SJCRH30 (cell line): ENCODE measurements at regions not wholly inside any gene's neighbourhood (a gene's known extent, or its start where the extent isn't known, plus 50 kb on each side); places are given as distances from the start of the nearest gene placed in this dataset.

Experiments
- DNase-seq, 2 experiments: peaks; one replicate each; pipeline ENCODE4 v3.0.0-alpha.2; 2015 to 2020
- H3K27ac ChIP-seq: fragments of 250-450 bp; sonication (Bioruptor Pico); 2 replicates; pipeline ENCODE4 v1.5.1; 2020; ENCODE audit warnings: mild to moderate bottlenecking, moderate library complexity
- H3K27me3 ChIP-seq: fragments of 250-450 bp; sonication (Bioruptor Pico); 2 replicates; pipeline ENCODE4 v1.5.1; 2020; ENCODE audit warnings: mild to moderate bottlenecking, moderate library complexity
- H3K36me3 ChIP-seq: fragments of 250-450 bp; sonication (Bioruptor Pico); 2 replicates; pipeline ENCODE4 v1.5.1; 2020; ENCODE audit warnings: mild to moderate bottlenecking, moderate library complexity
- H3K4me1 ChIP-seq: fragments of 250-450 bp; sonication (Bioruptor Pico); 2 replicates; pipeline ENCODE4 v1.5.1; 2020; ENCODE audit warnings: mild to moderate bottlenecking, moderate library complexity
- H3K4me3 ChIP-seq: fragments of 250-450 bp; sonication (Bioruptor Pico); 2 replicates; pipeline ENCODE4 v1.5.1; 2020; ENCODE audit warnings: mild to moderate bottlenecking, moderate library complexity
- H3K9me3 ChIP-seq: fragments of 250-450 bp; sonication (Bioruptor Pico); replicated peaks from 2 replicates; pipeline ENCODE4 v1.5.1; 2020; ENCODE audit warnings: mild to moderate bottlenecking, moderate library complexity

GRCh38 chr3:18641916-18642315 is 216.8 kb upstream of the SATB1 start:
- Histone ChIP-seq H3K9me3 (no peaks in the 10 kb centered on the region), H3K27me3 (no peaks in the 10 kb centered on the region), H3K4me1 (no peaks in the 10 kb centered on the region), H3K27ac (no peak overlapping the region), H3K4me3 (no peak overlapping the region), H3K36me3 (no peaks in the 10 kb centered on the region)
- DNase-seq: no peak

GRCh38 chr3:18635215-18635614 is 210.1 kb upstream of the SATB1 start:
- H3K4me3 ChIP-seq: no peak overlapping the region
- H3K9me3 ChIP-seq: no peaks in the 10 kb centered on the region
- H3K27ac ChIP-seq: no peak overlapping the region
- DNase-seq: no peak
- no peaks in the 10 kb centered on the region for H3K36me3 ChIP-seq
- no peaks in the 10 kb centered on the region for H3K27me3 ChIP-seq
- no peaks in the 10 kb centered on the region for H3K4me1 ChIP-seq

DNA sequence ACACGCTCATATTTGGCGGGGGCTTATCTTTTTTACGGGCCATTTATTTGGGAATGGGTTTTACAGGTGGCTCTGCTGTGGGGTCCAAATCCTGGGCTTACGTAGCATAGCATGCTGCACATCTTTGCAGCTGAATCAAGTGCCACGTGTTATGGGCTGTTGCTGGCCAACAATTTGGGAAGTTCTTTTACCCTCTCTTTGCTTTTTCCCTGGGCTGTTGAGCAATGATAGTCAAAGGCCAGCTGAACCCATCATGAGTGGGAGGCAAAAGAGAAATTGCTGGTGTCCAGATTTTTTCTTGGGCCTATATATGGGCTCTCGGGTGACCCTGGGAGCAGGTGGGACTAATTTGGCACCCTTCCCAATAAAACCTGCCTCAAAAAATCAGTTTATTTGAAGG is 209.3 kb upstream of the SATB1 start:
- no peaks in the 10 kb centered on the region for H3K9me3 ChIP-seq
- H3K27ac ChIP-seq: no peak overlapping the region
- no peaks in the 10 kb centered on the region for H3K36me3 ChIP-seq
- no peak overlapping the region for H3K4me3 ChIP-seq
- H3K27me3 ChIP-seq: no peaks in the 10 kb centered on the region
- H3K4me1 ChIP-seq: no peaks in the 10 kb centered on the region
- DNase-seq: no peak

DNA sequence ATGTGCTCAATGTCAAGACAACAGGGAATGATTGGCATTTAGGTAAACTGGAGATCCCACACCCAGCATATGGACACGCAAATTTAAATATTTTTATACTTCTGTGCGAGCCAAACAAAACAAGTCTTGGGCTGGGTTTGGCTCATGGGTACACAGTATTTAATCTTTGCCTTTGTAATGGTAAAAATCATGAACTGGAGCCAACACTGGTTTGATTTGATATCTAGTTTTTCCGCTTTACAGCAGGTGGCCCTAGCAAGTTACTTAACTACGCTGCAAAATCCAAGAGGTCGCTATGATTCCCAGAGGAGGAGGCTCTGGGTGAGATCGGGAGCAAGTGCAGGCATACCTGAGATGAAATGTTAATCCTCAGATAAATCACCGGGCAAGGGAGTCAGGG is 207.9 kb upstream of the SATB1 start:
- no peaks in the 10 kb centered on the region for H3K9me3 ChIP-seq
- DNase-seq: no peak
- H3K36me3 ChIP-seq: no peaks in the 10 kb centered on the region
- H3K4me1 ChIP-seq: no peaks in the 10 kb centered on the region
- no peak overlapping the region for H3K4me3 ChIP-seq
- no peaks in the 10 kb centered on the region for H3K27me3 ChIP-seq
- no peak overlapping the region for H3K27ac ChIP-seq

- Histone ChIP-seq H3K4me3 (no peak overlapping the region), H3K4me1 (no peaks in the 10 kb centered on the region), H3K9me3 (no peaks in the 10 kb centered on the region), H3K27ac (no peak overlapping the region), H3K36me3 (no peaks in the 10 kb centered on the region), H3K27me3 (no peaks in the 10 kb centered on the region)
- DNase-seq: no peak
These were observed 205.2 kb upstream of the SATB1 start for GRCh38 chr3:18630295-18630694.

DNA sequence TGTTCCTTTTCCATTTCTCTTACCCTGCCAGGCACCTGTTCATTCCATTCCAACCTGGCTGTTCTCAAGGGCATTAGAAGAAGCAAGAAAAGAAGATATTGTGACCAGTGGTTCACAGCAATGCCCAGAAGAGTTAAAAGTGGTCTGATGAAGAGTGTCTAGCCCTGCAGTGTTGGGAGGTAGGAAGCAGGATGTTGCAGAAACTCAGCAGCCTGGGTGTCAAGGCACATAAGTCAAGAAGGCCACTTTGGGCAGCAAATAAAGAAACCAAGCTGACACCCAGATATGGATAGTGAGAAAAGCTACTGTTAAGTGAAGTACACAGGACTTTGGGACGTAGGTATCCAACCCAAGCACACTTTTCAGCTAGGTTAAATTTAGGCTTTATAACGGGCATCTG is 199.9 kb upstream of the SATB1 start:
- no peak overlapping the region for H3K4me3 ChIP-seq
- H3K9me3 ChIP-seq: no peaks in the 10 kb centered on the region
- H3K27me3 ChIP-seq: no peaks in the 10 kb centered on the region
- no peaks in the 10 kb centered on the region for H3K4me1 ChIP-seq
- no peak for DNase-seq
- no peaks in the 10 kb centered on the region for H3K36me3 ChIP-seq
- H3K27ac ChIP-seq: no peak overlapping the region

GRCh38 chr3:18623220-18623619 is 198.1 kb upstream of the SATB1 start:
- H3K36me3 ChIP-seq: no peaks in the 10 kb centered on the region
- DNase-seq: no peak
- no peak overlapping the region for H3K4me3 ChIP-seq
- H3K4me1 ChIP-seq: no peaks in the 10 kb centered on the region
- H3K9me3 ChIP-seq: no peaks in the 10 kb centered on the region
- no peak overlapping the region for H3K27ac ChIP-seq
- no peaks in the 10 kb centered on the region for H3K27me3 ChIP-seq

DNA sequence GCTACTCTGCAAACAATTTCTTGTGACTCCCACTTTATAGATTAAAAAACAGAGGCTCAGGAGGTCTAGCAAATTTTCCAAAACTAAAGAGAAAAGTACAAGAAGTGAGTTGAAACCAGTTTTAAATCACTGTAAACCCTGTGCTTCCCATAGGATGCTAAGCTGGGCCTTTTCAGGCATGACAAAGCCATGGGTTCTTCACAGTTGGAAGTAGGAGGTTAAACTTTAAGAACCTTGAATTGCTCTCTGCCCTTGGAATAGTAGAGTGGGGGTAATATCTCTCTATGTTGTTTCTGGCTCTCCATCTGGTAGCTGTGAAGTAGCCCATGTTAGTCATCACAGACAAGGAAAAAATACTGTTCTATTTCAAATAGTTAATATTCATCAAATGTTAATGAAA is 193.6 kb upstream of the SATB1 start:
- DNase-seq: no peak
- Histone ChIP-seq H3K9me3 (no peaks in the 10 kb centered on the region), H3K36me3 (no peaks in the 10 kb centered on the region), H3K27ac (no peak overlapping the region), H3K27me3 (no peaks in the 10 kb centered on the region), H3K4me3 (no peak overlapping the region), H3K4me1 (no peaks in the 10 kb centered on the region)

GRCh38 chr3:18611991-18612390 is 186.9 kb upstream of the SATB1 start:
- Histone ChIP-seq H3K27ac (no peak overlapping the region), H3K4me3 (no peak overlapping the region), H3K27me3 (no peaks in the 10 kb centered on the region), H3K36me3 (no peaks in the 10 kb centered on the region), H3K9me3 (no peaks in the 10 kb centered on the region), H3K4me1 (no peaks in the 10 kb centered on the region)
- DNase-seq: no peak

DNA sequence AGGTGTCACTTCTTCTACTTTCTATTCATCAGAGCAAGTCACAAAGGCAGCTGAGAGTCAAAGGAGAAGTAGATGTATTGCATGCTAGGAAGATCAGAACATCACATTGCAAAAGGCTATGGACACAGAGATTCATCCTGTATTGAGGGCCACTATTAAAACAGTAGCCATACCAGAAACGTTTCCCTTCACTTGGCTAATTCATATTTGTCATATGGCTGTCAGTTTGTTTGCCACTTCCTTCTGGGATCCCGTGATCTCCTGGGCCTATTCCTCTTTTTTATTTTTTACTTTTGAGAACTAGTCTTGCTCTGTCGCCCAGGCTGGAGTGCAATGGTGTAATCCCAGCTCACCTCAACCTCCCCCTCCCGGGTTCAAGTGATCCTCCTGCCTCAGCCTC is 184.0 kb upstream of the SATB1 start:
- no peaks in the 10 kb centered on the region for H3K9me3 ChIP-seq
- no peaks in the 10 kb centered on the region for H3K4me1 ChIP-seq
- H3K36me3 ChIP-seq: no peaks in the 10 kb centered on the region
- no peak overlapping the region for H3K27ac ChIP-seq
- no peak overlapping the region for H3K4me3 ChIP-seq
- no peaks in the 10 kb centered on the region for H3K27me3 ChIP-seq
- no peak for DNase-seq

DNA sequence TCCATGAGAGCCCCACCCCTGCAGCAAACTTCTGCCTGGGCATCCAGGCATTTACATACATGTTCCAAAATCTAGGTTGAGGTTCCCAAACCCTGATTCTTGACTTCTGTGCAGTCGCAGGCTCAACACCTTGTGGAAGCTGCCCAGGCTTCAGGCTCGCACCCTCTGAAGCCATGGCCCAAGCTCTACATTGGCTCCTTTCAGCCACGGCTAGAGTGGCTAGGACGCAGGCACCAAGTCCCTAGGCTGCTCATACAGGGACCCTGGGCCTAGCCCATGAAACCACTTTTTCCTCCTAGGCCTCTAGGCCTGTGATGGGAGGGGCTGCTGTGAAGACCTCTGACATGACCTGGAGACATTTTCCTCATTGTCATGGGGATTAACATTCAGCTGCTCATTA is 172.8 kb upstream of the SATB1 start:
- no peaks in the 10 kb centered on the region for H3K27me3 ChIP-seq
- H3K36me3 ChIP-seq: no peaks in the 10 kb centered on the region
- H3K27ac ChIP-seq: no peak overlapping the region
- H3K4me1 ChIP-seq: no peaks in the 10 kb centered on the region
- no peaks in the 10 kb centered on the region for H3K9me3 ChIP-seq
- no peak overlapping the region for H3K4me3 ChIP-seq
- DNase-seq: no peak

GRCh38 chr3:18593231-18593630 is 168.1 kb upstream of the SATB1 start:
- no peak for DNase-seq
- Histone ChIP-seq H3K9me3 (no peaks in the 10 kb centered on the region), H3K27me3 (no peaks in the 10 kb centered on the region), H3K36me3 (no peaks in the 10 kb centered on the region), H3K27ac (no peak overlapping the region), H3K4me3 (no peak overlapping the region), H3K4me1 (no peaks in the 10 kb centered on the region)

- no peaks in the 10 kb centered on the region for H3K9me3 ChIP-seq
- no peak overlapping the region for H3K27ac ChIP-seq
- no peaks in the 10 kb centered on the region for H3K27me3 ChIP-seq
- H3K36me3 ChIP-seq: no peaks in the 10 kb centered on the region
- H3K4me3 ChIP-seq: no peak overlapping the region
- no peaks in the 10 kb centered on the region for H3K4me1 ChIP-seq
- DNase-seq: no peak
These were observed 166.0 kb upstream of the SATB1 start for GRCh38 chr3:18591120-18591519.

DNA sequence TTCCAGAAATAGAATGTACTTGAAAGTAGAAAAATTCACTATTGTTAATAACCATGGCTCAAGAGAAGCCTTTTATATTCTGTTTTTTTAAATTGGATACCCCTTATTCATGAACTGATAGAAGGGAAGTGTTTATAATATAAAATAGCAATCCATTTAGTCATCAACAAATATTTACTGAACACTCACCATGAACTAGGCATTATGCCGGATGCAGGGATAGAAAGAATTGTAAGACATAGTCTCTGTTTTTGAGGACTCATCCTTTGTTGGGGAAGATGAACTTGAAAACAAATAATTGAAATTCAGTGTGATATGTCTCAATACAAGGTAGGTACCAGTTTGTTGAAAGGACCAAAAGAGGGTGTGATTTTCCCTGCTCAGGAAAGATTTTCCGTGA is 160.9 kb upstream of the SATB1 start:
- DNase-seq: no peak
- Histone ChIP-seq H3K27me3 (no peaks in the 10 kb centered on the region), H3K4me1 (no peaks in the 10 kb centered on the region), H3K4me3 (no peak overlapping the region), H3K27ac (no peak overlapping the region), H3K36me3 (no peaks in the 10 kb centered on the region), H3K9me3 (no peaks in the 10 kb centered on the region)

DNA sequence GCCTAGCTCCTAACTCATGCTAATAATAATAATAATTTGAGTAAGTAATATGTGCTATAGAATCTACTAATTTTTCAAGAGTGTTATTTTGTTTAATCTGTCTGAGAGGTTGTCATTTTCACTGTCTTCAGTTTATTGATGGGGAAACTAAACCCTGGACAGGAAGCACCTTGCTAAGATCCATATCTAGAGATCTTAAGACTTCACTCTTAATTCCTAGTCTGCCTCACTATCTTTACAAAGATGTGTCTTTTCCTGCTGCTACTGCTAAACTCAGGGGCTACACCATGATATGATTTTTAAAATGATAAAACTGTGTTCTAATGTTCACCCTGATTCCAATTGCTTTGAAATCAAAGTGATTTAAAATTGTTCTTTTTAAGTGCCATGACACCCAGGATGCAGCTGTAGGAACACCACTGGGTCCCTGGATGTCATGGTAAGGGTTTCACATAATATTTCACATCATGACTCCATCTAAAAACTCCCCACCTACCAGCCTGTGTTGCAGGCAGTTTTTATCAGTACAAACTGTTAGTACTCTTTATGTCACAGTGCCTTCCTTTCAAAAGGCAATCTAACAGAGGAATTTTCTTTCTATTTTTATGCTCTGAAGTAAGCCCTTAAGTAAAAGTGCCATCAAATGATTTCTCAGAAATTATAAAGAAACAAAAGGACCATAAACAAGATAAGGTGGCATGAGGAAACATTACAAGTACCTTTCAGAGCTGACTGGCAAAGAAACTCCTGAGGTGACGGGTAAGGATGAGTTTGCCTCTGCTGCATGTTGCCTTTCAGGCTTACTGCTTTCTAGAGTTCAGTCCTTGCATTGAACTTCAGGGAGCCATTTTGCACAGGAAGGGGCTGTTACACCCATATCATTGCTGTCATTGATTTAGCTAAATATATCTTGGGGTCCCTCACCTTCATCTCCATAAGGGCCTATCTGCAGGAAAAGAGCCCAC is 160.1 kb upstream of the SATB1 start:
- no peaks in the 10 kb centered on the region for H3K9me3 ChIP-seq
- H3K4me3 ChIP-seq: no peak overlapping the region
- no peak for DNase-seq
- H3K27me3 ChIP-seq: no peaks in the 10 kb centered on the region
- no peaks in the 10 kb centered on the region for H3K4me1 ChIP-seq
- no peak overlapping the region for H3K27ac ChIP-seq
- no peaks in the 10 kb centered on the region for H3K36me3 ChIP-seq

DNA sequence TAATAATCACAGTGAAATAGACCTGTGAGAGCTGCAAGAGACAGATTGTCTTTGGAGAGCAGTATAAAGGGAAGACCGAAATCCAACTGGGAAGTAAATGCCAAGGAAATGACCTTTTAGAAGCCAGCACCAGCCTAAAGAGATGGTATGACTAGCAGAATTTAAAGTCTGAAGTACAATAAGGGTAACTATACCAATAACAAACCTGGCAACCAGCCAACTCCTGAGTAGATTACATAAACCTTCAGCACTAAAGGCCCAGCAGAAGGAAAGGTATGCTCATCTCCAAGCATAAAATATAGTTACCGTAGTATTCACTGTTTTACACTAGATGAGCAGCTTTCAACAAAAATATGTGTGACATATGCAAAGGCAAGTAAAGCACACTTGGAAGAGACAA is 155.1 kb upstream of the SATB1 start:
- DNase-seq: peak in 1 of 2 experiments; percentile 5

More for the DNA sequence above, 155.1 kb upstream of the SATB1 start:
- Histone ChIP-seq H3K4me1 (no peaks in the 10 kb centered on the region), H3K27me3 (no peaks in the 10 kb centered on the region), H3K9me3 (no peaks in the 10 kb centered on the region), H3K4me3 (no peak overlapping the region), H3K36me3 (no peaks in the 10 kb centered on the region), H3K27ac (no peak overlapping the region)
